H1 (cell line): ENCODE measurements at regions not wholly inside any gene's neighbourhood (a gene's known extent, or its start where the extent isn't known, plus 50 kb on each side); places are given as distances from the start of the nearest gene placed in this dataset.

Source experiments
- EGR1 ChIP-seq: IDR thresholded peaks from 2 replicates; pipeline ENCODE4 v1.6.1; 2011; ENCODE audit warnings: low read depth, low read length, borderline replicate concordance
- FOSL1 ChIP-seq: IDR thresholded peaks from 2 replicates; pipeline ENCODE4 v1.6.1; 2011; ENCODE audit warnings: mild to moderate bottlenecking, low read depth, low read length, moderate library complexity; ENCODE audit not compliant: insufficient read depth
- MAFK ChIP-seq: IDR thresholded peaks from 2 replicates; pipeline ENCODE4 v1.6.1; 2012; ENCODE audit warnings: low read depth, mild to moderate bottlenecking, improper control_type of control experiment, low read length
- RFX5 ChIP-seq: IDR thresholded peaks from 2 replicates; pipeline ENCODE4 v1.6.1; 2011; ENCODE audit warnings: low read depth, low read length, improper control_type of control experiment, borderline replicate concordance
- TF ChIP-seq, protein P1 (sequence below), 3 experiments: IDR thresholded peaks; 1 replicate in 2 of 3; 2 replicates in 1 of 3; pipeline versions ENCODE4 v1.5.1 to v1.6.1; 2011; ENCODE audit warnings: low read length in 3 of 3, mild to moderate bottlenecking in 3 of 3, inconsistent platforms in 2 of 3, low read depth in 1 of 3, moderate library complexity in 1 of 3; ENCODE audit not compliant: insufficient read depth in 1 of 3; ENCODE audit errors: control extremely low read depth in 1 of 3

DNA sequence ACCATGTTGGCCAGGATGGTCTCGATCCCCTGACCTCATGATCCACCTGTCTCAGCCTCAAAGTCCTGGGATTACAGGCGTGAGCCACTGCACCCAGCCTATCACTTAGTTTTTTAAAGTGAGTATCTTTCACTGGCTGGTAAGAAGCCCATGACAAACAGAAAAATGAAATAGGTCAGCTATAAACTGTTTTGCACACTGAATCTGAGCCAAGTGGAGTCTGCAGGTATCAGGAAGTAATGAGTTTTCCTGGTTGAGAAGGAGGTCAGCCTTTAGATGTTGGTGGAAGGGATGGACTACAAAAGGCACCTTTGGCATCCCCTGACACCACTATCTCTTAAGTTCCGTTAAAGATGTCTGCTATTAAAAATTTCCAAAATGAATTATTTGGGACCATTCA, 345.1 kb downstream of the AASDHPPT start (continued):
- TF ChIP-seq, protein P1, sequence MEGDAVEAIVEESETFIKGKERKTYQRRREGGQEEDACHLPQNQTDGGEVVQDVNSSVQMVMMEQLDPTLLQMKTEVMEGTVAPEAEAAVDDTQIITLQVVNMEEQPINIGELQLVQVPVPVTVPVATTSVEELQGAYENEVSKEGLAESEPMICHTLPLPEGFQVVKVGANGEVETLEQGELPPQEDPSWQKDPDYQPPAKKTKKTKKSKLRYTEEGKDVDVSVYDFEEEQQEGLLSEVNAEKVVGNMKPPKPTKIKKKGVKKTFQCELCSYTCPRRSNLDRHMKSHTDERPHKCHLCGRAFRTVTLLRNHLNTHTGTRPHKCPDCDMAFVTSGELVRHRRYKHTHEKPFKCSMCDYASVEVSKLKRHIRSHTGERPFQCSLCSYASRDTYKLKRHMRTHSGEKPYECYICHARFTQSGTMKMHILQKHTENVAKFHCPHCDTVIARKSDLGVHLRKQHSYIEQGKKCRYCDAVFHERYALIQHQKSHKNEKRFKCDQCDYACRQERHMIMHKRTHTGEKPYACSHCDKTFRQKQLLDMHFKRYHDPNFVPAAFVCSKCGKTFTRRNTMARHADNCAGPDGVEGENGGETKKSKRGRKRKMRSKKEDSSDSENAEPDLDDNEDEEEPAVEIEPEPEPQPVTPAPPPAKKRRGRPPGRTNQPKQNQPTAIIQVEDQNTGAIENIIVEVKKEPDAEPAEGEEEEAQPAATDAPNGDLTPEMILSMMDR (IDR thresholded peaks at IDR 0.05; ENCODE audit: control extremely low read depth in 1 of 3, insufficient read depth in 1 of 3, low read depth in 1 of 3, low read length in 3 of 3) = no peak
- TF ChIP-seq MAFK (no peak), EGR1 (no peak), RFX5 (no peak), FOSL1 (no peak)
